Panc1 (cell line): ENCODE measurements at regions not wholly inside any gene's neighbourhood (a gene's known extent, or its start where the extent isn't known, plus 50 kb on each side); places are given as distances from the start of the nearest gene placed in this dataset.

Experiments
- ATAC-seq: fragments of 200-7000 bp; cut with Tn5 transposase; 2 replicates; pipeline ENCODE4 v1.9.1; 2020; ENCODE audit warnings: mild to moderate bottlenecking, moderate library complexity
- BruUV-seq: library from RNA; stranded (reverse); fragments of 400-500 nt; replicated peaks from 2 replicates; lab custom pipeline; 2021; lab: Mats Ljungman, UMichigan
- CTCF ChIA-PET: fragments of 300-600 bp; sonication (Branson Sonifier 250); formaldehyde crosslinking; loops from one replicate; lab custom pipeline; 2022; ENCODE audit warnings: antibody characterized with exemption; lab: Charles Lee
- POLR2A ChIA-PET: fragments of 300-600 bp; sonication (Branson Sonifier 250); formaldehyde crosslinking; loops from one replicate; lab custom pipeline; 2022; ENCODE audit warnings: antibody characterized with exemption; lab: Charles Lee
- DNase-seq: peaks from one replicate; pipeline ENCODE4 v3.0.0-alpha.2; 2010; ENCODE audit warnings: low read depth, low spot score
- H3K27ac ChIP-seq: 2 replicates; pipeline ENCODE4 v1.5.1; 2011; ENCODE audit warnings: mild to moderate bottlenecking, low read length, inconsistent platforms
- H3K27me3 ChIP-seq: fragments of 200-500 bp; sonication (Bioruptor generic); 2 replicates; pipeline ENCODE4 v1.6.0; 2014; ENCODE audit warnings: low read length, inconsistent platforms; ENCODE audit not compliant: control insufficient read depth, insufficient read depth
- H3K36me3 ChIP-seq: fragments of 200-500 bp; sonication (Bioruptor generic); 2 replicates; pipeline ENCODE4 v1.5.1; 2014; ENCODE audit warnings: inconsistent platforms, mild to moderate bottlenecking, low read length, moderate library complexity; ENCODE audit not compliant: control insufficient read depth, insufficient read depth
- H3K4me1 ChIP-seq: 2 replicates; pipeline ENCODE4 v1.5.1; 2011; ENCODE audit warnings: inconsistent platforms, mild to moderate bottlenecking, low read length, moderate library complexity; ENCODE audit not compliant: control insufficient read depth, insufficient read depth
- H3K4me3 ChIP-seq, 2 experiments: 2 replicates each; pipeline ENCODE4 v1.5.1; 2011 to 2012; ENCODE audit warnings: low read depth in 2 of 2, low read length in 2 of 2, mild to moderate bottlenecking in 2 of 2, inconsistent platforms in 1 of 2, moderate library complexity in 1 of 2
- H3K9me3 ChIP-seq: fragments of 200-500 bp; sonication (Bioruptor generic); 2 replicates; pipeline ENCODE4 v1.5.1; 2014; ENCODE audit warnings: low read depth, mild to moderate bottlenecking, inconsistent platforms, low read length, moderate library complexity; ENCODE audit not compliant: control insufficient read depth, insufficient read depth
- POLR2AphosphoS5 ChIP-seq: IDR thresholded peaks from 2 replicates; pipeline ENCODE4 v1.6.1; 2012; ENCODE audit warnings: mild to moderate bottlenecking, low read depth, low read length, moderate library complexity
- SIN3A ChIP-seq: IDR thresholded peaks from 2 replicates; pipeline ENCODE4 v1.6.1; 2012; ENCODE audit warnings: low read depth, mild to moderate bottlenecking, low read length, moderate library complexity, borderline replicate concordance; ENCODE audit not compliant: insufficient read depth
- TCF7L2 ChIP-seq: IDR thresholded peaks from 2 replicates; pipeline ENCODE4 v1.6.1; 2011; ENCODE audit warnings: mild to moderate bottlenecking, low read depth, low read length, inconsistent platforms
- in situ Hi-C: cut with HindIII; loops from 2 replicates; pipeline ENCODE4 v1.10.0; 2016; ENCODE audit warnings: low sequenced_read_pairs, low pct_unique_long_range_greater_than_20kb
- intact Hi-C: fragments of 100-400 bp; cut with micrococcal nuclease; formaldehyde crosslinking; loops from one replicate; pipeline ENCODE4 v1.10.0; 2022; ENCODE audit not compliant: unreplicated experiment
- TF ChIP-seq, protein P1 (sequence below), 2 experiments: IDR thresholded peaks; 2 replicates each; pipeline ENCODE4 v1.6.1; 2011 to 2012; ENCODE audit warnings: low read depth in 2 of 2, control low read depth in 1 of 2, low read length in 1 of 2, mild to moderate bottlenecking in 1 of 2, moderate library complexity in 1 of 2; ENCODE audit not compliant: insufficient read depth in 1 of 2
- TF ChIP-seq, protein P2 (sequence below): fragments of 450-650 bp; IDR thresholded peaks from 2 replicates; pipeline ENCODE4 v1.5.1; 2017; ENCODE audit warnings: mild to moderate bottlenecking

DNA sequence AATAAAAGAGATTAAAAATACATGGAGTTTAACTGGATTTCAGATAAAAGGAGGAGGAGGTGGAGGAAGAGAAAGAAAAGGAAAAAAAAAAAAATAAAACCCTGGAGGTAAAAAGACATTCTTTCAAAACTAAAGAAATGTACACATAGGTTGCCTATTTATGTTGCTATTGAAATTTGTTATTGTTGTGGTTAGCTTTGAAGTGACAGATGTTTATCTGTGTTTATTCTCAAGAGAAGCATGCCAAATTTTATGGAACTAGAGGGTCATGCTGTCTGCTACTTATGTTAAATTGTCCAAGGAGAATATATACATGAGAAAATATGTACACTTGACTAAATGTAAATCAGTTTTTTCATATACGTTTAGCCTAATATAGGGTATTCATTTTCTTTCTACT is 653.2 kb downstream of the DCDC2C start:
- intact Hi-C loops, result no loop called here
- BruUV-seq, result no TSS peak
- TF ChIP-seq, protein P1, sequence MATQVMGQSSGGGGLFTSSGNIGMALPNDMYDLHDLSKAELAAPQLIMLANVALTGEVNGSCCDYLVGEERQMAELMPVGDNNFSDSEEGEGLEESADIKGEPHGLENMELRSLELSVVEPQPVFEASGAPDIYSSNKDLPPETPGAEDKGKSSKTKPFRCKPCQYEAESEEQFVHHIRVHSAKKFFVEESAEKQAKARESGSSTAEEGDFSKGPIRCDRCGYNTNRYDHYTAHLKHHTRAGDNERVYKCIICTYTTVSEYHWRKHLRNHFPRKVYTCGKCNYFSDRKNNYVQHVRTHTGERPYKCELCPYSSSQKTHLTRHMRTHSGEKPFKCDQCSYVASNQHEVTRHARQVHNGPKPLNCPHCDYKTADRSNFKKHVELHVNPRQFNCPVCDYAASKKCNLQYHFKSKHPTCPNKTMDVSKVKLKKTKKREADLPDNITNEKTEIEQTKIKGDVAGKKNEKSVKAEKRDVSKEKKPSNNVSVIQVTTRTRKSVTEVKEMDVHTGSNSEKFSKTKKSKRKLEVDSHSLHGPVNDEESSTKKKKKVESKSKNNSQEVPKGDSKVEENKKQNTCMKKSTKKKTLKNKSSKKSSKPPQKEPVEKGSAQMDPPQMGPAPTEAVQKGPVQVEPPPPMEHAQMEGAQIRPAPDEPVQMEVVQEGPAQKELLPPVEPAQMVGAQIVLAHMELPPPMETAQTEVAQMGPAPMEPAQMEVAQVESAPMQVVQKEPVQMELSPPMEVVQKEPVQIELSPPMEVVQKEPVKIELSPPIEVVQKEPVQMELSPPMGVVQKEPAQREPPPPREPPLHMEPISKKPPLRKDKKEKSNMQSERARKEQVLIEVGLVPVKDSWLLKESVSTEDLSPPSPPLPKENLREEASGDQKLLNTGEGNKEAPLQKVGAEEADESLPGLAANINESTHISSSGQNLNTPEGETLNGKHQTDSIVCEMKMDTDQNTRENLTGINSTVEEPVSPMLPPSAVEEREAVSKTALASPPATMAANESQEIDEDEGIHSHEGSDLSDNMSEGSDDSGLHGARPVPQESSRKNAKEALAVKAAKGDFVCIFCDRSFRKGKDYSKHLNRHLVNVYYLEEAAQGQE (IDR thresholded peaks at IDR 0.05; ENCODE audit: insufficient read depth in 1 of 2, low read depth in 2 of 2, low read length in 1 of 2), result no peak
- no peak for TF ChIP-seq POLR2AphosphoS5
- TF ChIP-seq SIN3A, result no peak
- TF ChIP-seq, protein P2, sequence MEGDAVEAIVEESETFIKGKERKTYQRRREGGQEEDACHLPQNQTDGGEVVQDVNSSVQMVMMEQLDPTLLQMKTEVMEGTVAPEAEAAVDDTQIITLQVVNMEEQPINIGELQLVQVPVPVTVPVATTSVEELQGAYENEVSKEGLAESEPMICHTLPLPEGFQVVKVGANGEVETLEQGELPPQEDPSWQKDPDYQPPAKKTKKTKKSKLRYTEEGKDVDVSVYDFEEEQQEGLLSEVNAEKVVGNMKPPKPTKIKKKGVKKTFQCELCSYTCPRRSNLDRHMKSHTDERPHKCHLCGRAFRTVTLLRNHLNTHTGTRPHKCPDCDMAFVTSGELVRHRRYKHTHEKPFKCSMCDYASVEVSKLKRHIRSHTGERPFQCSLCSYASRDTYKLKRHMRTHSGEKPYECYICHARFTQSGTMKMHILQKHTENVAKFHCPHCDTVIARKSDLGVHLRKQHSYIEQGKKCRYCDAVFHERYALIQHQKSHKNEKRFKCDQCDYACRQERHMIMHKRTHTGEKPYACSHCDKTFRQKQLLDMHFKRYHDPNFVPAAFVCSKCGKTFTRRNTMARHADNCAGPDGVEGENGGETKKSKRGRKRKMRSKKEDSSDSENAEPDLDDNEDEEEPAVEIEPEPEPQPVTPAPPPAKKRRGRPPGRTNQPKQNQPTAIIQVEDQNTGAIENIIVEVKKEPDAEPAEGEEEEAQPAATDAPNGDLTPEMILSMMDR, result no peak
- TF ChIP-seq TCF7L2, result no peak
- Histone ChIP-seq H3K27ac (no peak overlapping the region), H3K4me1 (no peaks in the 10 kb centered on the region), H3K36me3 (no peaks in the 10 kb centered on the region), H3K27me3 (no peaks in the 10 kb centered on the region), H3K4me3 (no peak overlapping the region), H3K9me3 (no peaks in the 10 kb centered on the region)
- ChIA-PET POLR2A (no interaction called here), CTCF (no interaction called here)
- ATAC-seq (no peak), DNase-seq (no peak)
- in situ Hi-C loops, result no loop called here

DNA sequence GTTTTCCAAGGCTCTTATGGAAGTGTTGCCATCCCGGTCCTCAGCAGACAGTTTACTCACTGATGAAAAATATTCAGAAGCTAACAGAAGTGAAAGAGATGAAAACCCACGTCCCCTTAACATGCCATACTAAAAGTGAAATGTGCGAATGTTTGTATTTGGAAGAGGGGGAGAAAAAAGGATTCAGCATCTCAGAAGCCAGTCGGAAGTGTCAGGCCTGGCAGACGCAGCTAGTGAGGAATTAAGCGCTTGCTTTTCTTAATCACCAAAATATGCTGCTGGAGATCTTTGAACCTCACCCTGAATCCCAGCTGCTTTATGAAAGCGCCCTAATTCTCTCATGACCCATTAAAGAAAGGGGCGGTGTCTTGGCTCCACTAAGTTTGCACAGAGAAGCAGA is 653.7 kb downstream of the DCDC2C start:
- TF ChIP-seq, protein P2, result no peak
- TF ChIP-seq SIN3A, result no peak
- no peak for TF ChIP-seq POLR2AphosphoS5
- no peak for TF ChIP-seq TCF7L2
- Histone ChIP-seq H3K27ac (no peak overlapping the region), H3K36me3 (no peaks in the 10 kb centered on the region), H3K27me3 (no peaks in the 10 kb centered on the region), H3K9me3 (no peaks in the 10 kb centered on the region), H3K4me1 (no peaks in the 10 kb centered on the region), H3K4me3 (no peak overlapping the region)
- DNase-seq, result no peak
- ChIA-PET CTCF (no interaction called here), POLR2A (no interaction called here)
- intact Hi-C loops, result no loop called here
- no peak for ATAC-seq
- in situ Hi-C loops, result no loop called here
- no TSS peak for BruUV-seq
